Mammary epithelial cell (primary cell): ENCODE measurements at regions not wholly inside any gene's neighbourhood (a gene's known extent, or its start where the extent isn't known, plus 50 kb on each side); places are given as distances from the start of the nearest gene placed in this dataset.

Experiments used
- EZH2 ChIP-seq: IDR thresholded peaks from 2 replicates; pipeline ENCODE4 v1.6.1; 2012; ENCODE audit warnings: low read length, inconsistent platforms, borderline replicate concordance
- TF ChIP-seq, protein P1 (sequence below), 2 donors: IDR thresholded peaks in 1 of 2; conservative IDR thresholded peaks in 1 of 2; 2 replicates each; pipeline ENCODE4 v1.5.1; 2011 to 2012; ENCODE audit warnings: inconsistent platforms in 2 of 2, low read length in 2 of 2, mild to moderate bottlenecking in 2 of 2, control low read depth in 1 of 2, low read depth in 1 of 2; ENCODE audit not compliant: insufficient read depth in 1 of 2; ENCODE audit errors: extremely low read depth in 1 of 2

DNA sequence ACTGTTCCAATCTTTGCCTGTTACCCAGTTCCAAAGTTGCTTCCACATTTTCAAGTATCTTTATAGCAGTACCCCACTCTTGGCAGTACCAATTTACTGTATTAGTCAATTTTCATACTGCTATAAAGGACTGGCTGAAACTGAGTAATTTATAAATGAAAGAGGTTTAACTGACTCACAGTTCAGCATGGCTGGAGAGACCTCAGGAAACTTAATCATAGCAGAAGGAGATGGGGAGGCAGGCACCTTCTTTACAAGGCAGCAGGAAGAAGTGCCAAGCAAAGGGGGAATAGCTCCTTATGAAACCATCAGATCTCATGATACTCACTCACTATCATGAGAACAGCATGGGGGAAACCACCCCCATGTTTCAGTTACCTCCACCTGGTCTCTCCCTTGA lies 215.0 kb downstream of the SNAPC1 start:
- TF ChIP-seq EZH2: no peak
- TF ChIP-seq, protein P1, sequence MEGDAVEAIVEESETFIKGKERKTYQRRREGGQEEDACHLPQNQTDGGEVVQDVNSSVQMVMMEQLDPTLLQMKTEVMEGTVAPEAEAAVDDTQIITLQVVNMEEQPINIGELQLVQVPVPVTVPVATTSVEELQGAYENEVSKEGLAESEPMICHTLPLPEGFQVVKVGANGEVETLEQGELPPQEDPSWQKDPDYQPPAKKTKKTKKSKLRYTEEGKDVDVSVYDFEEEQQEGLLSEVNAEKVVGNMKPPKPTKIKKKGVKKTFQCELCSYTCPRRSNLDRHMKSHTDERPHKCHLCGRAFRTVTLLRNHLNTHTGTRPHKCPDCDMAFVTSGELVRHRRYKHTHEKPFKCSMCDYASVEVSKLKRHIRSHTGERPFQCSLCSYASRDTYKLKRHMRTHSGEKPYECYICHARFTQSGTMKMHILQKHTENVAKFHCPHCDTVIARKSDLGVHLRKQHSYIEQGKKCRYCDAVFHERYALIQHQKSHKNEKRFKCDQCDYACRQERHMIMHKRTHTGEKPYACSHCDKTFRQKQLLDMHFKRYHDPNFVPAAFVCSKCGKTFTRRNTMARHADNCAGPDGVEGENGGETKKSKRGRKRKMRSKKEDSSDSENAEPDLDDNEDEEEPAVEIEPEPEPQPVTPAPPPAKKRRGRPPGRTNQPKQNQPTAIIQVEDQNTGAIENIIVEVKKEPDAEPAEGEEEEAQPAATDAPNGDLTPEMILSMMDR (conservative IDR thresholded peaks at IDR 0.05 in 1 of 2, IDR thresholded peaks at IDR 0.05 in 1 of 2; ENCODE audit: extremely low read depth in 1 of 2, insufficient read depth in 1 of 2, low read depth in 1 of 2, low read length in 2 of 2): no peak
